GM10266 (cell line): ENCODE measurements at regions not wholly inside any gene's neighbourhood (a gene's known extent, or its start where the extent isn't known, plus 50 kb on each side); places are given as distances from the start of the nearest gene placed in this dataset.

Experiments
- DNase-seq: peaks from one replicate; pipeline ENCODE4 v3.0.0; 2012; ENCODE audit errors: extremely low spot score
- CTCF ChIP-seq: IDR thresholded peaks from 2 replicates; pipeline ENCODE4 v1.5.1; 2012; ENCODE audit warnings: mild to moderate bottlenecking, low read depth; ENCODE audit not compliant: control insufficient read depth, insufficient read depth; ENCODE audit errors: missing control alignments

GRCh38 chr9:80615964-80616363 lies 1044.2 kb downstream of the TLE4 start:
- no peak for TF ChIP-seq CTCF
- no peak for DNase-seq

- no peak for DNase-seq
- no peak for TF ChIP-seq CTCF
These were observed 1034.0 kb downstream of the TLE4 start for GRCh38 chr9:80605793-80606192.

GRCh38 chr9:80605129-80605528 lies 1033.4 kb downstream of the TLE4 start:
- TF ChIP-seq CTCF: no peak
- no peak for DNase-seq

- TF ChIP-seq CTCF: no peak
- no peak for DNase-seq
These were observed 1030.5 kb downstream of the TLE4 start for GRCh38 chr9:80602291-80602690.

- no peak for DNase-seq
- no peak for TF ChIP-seq CTCF
These were observed 1024.8 kb downstream of the TLE4 start for GRCh38 chr9:80596579-80596978.

GRCh38 chr9:80595192-80595591 lies 1023.4 kb downstream of the TLE4 start:
- TF ChIP-seq CTCF: no peak
- no peak for DNase-seq

- no peak for DNase-seq
- TF ChIP-seq CTCF: no peak
These were observed 1020.6 kb downstream of the TLE4 start for GRCh38 chr9:80592413-80592812.

- DNase-seq: no peak
- no peak for TF ChIP-seq CTCF
These were observed 1015.1 kb downstream of the TLE4 start for GRCh38 chr9:80586786-80587330.
